Liver (tissue), 7 donors: ENCODE measurements at regions not wholly inside any gene's neighbourhood (a gene's known extent, or its start where the extent isn't known, plus 50 kb on each side); places are given as distances from the start of the nearest gene placed in this dataset.

ENCODE experiments used
- DNase-seq: peaks from one replicate; pipeline ENCODE4 v3.0.0-alpha.2; 2017; ENCODE audit warnings: low spot score
- H3K27ac ChIP-seq, 2 donors: one replicate each; pipeline ENCODE4 v1.7.0; 2013; ENCODE audit warnings: inconsistent platforms in 2 of 2, low read length in 2 of 2, control low read depth in 1 of 2, low read depth in 1 of 2, mild to moderate bottlenecking in 1 of 2
- H3K27me3 ChIP-seq, 4 donors: one replicate each; pipeline versions ENCODE4 v1.6.1 to v1.7.0; 2013; ENCODE audit warnings: low read length in 3 of 4, inconsistent platforms in 1 of 4, mild to moderate bottlenecking in 1 of 4, moderate library complexity in 1 of 4; ENCODE audit not compliant: control insufficient read depth in 4 of 4, insufficient read depth in 4 of 4
- H3K36me3 ChIP-seq, 4 donors: one replicate each; pipeline versions ENCODE4 v1.6.1 to v1.7.0; 2013; ENCODE audit warnings: low read length in 3 of 4, mild to moderate bottlenecking in 3 of 4, low read depth in 1 of 4, moderate library complexity in 1 of 4; ENCODE audit not compliant: control insufficient read depth in 4 of 4, insufficient read depth in 3 of 4
- H3K4me1 ChIP-seq, 4 donors: one replicate each; pipeline versions ENCODE4 v1.6.1 to v1.7.0; 2013; ENCODE audit warnings: low read length in 3 of 4, mild to moderate bottlenecking in 3 of 4, moderate library complexity in 1 of 4; ENCODE audit not compliant: control insufficient read depth in 4 of 4, insufficient read depth in 4 of 4
- H3K4me3 ChIP-seq, 3 donors: one replicate each; pipeline versions ENCODE4 v1.6.1 to v1.7.0; 2013; ENCODE audit warnings: low read length in 3 of 3, control low read depth in 1 of 3, low read depth in 1 of 3, mild to moderate bottlenecking in 1 of 3
- H3K9ac ChIP-seq, 2 donors: one replicate each; pipeline ENCODE4 v1.7.0; 2013; ENCODE audit warnings: low read length in 2 of 2, mild to moderate bottlenecking in 2 of 2, moderate library complexity in 2 of 2, control low read depth in 1 of 2, low read depth in 1 of 2
- H3K9me3 ChIP-seq, 4 donors: one replicate each; pipeline versions ENCODE4 v1.6.1 to v1.7.0; 2013; ENCODE audit warnings: low read length in 3 of 4; ENCODE audit not compliant: control insufficient read depth in 4 of 4
- FOXA1 ChIP-seq: IDR thresholded peaks from 2 replicates; pipeline ENCODE4 v1.6.1; 2016; ENCODE audit warnings: antibody characterized with exemption
- FOXA2 ChIP-seq: IDR thresholded peaks from 2 replicates; pipeline ENCODE4 v1.6.1; 2016; ENCODE audit warnings: antibody characterized with exemption
- GABPA ChIP-seq, 2 donors: IDR thresholded peaks in 1 of 2; conservative IDR thresholded peaks in 1 of 2; 2 replicates each; pipeline ENCODE4 v1.6.1; 2016; ENCODE audit warnings: antibody characterized with exemption in 2 of 2, mild to moderate bottlenecking in 1 of 2, moderate library complexity in 1 of 2
- HNF4A ChIP-seq, 2 donors: conservative IDR thresholded peaks; 2 replicates each; pipeline ENCODE4 v1.6.1; 2016; ENCODE audit warnings: antibody characterized with exemption in 2 of 2, mild to moderate bottlenecking in 2 of 2
- JUND ChIP-seq, 2 donors: IDR thresholded peaks; 2 replicates each; pipeline ENCODE4 v1.6.1; 2016; ENCODE audit warnings: antibody characterized with exemption in 2 of 2
- RAD21 ChIP-seq, 2 donors: IDR thresholded peaks; 2 replicates each; pipeline ENCODE4 v1.6.1; 2016; ENCODE audit warnings: antibody characterized with exemption in 2 of 2, mild to moderate bottlenecking in 2 of 2
- RXRA ChIP-seq, 2 donors: IDR thresholded peaks; 2 replicates each; pipeline ENCODE4 v1.6.1; 2017 to 2018; ENCODE audit warnings: antibody characterized with exemption in 2 of 2, mild to moderate bottlenecking in 1 of 2
- SP1 ChIP-seq: IDR thresholded peaks from 2 replicates; pipeline ENCODE4 v1.6.1; 2018; ENCODE audit warnings: antibody characterized with exemption, mild to moderate bottlenecking
- TAF1 ChIP-seq: conservative IDR thresholded peaks from 2 replicates; pipeline ENCODE4 v1.6.1; 2016; ENCODE audit warnings: antibody characterized with exemption, mild to moderate bottlenecking
- YY1 ChIP-seq: IDR thresholded peaks from 2 replicates; pipeline ENCODE4 v1.6.1; 2016; ENCODE audit warnings: antibody characterized with exemption, mild to moderate bottlenecking
- WGBS: extraction: QIAGEN DNeasy Blood & Tissue Kit; methylation state at CpG from one replicate; pipeline ENCODE4 v1.1.7; 2013; 5-methylcytosine and 5-hydroxymethylcytosine counted together
- TF ChIP-seq, protein P1 (sequence below): IDR thresholded peaks from 2 replicates; pipeline ENCODE4 v1.6.1; 2016; ENCODE audit warnings: antibody characterized with exemption, mild to moderate bottlenecking
- TF ChIP-seq, protein P2 (sequence below): IDR thresholded peaks from 2 replicates; pipeline ENCODE4 v1.6.1; 2016; ENCODE audit warnings: antibody characterized with exemption
- TF ChIP-seq, protein P3 (sequence below): IDR thresholded peaks from 2 replicates; pipeline ENCODE4 v1.6.1; 2016; ENCODE audit warnings: antibody characterized with exemption
- TF ChIP-seq, protein P4 (sequence below): IDR thresholded peaks from 2 replicates; pipeline ENCODE4 v1.6.1; 2016; ENCODE audit warnings: antibody characterized with exemption
- donor health status: healthy.
- donor health status: healthy.
- donor health status: healthy.
- donor health status: healthy.

GRCh38 chr2:5953525-5953924, 261.3 kb downstream of the SOX11 start:
- Histone ChIP-seq H3K27me3 (no peaks in the 10 kb centered on the region), H3K9me3 (peaks cover 0 to 3% (median 0%) of the 10 kb centered on the region in 4 donors), H3K27ac (no peak overlapping the region), H3K9ac (no peak overlapping the region), H3K36me3 (no peaks in the 10 kb centered on the region), H3K4me3 (no peak overlapping the region), H3K4me1 (no peaks in the 10 kb centered on the region)
- 72% methylated on average over 1 of the region's 1 CpG for WGBS
- DNase-seq = no peak
- no peak for TF ChIP-seq JUND (IDR thresholded peaks at IDR 0.05)
- TF ChIP-seq, protein P1, sequence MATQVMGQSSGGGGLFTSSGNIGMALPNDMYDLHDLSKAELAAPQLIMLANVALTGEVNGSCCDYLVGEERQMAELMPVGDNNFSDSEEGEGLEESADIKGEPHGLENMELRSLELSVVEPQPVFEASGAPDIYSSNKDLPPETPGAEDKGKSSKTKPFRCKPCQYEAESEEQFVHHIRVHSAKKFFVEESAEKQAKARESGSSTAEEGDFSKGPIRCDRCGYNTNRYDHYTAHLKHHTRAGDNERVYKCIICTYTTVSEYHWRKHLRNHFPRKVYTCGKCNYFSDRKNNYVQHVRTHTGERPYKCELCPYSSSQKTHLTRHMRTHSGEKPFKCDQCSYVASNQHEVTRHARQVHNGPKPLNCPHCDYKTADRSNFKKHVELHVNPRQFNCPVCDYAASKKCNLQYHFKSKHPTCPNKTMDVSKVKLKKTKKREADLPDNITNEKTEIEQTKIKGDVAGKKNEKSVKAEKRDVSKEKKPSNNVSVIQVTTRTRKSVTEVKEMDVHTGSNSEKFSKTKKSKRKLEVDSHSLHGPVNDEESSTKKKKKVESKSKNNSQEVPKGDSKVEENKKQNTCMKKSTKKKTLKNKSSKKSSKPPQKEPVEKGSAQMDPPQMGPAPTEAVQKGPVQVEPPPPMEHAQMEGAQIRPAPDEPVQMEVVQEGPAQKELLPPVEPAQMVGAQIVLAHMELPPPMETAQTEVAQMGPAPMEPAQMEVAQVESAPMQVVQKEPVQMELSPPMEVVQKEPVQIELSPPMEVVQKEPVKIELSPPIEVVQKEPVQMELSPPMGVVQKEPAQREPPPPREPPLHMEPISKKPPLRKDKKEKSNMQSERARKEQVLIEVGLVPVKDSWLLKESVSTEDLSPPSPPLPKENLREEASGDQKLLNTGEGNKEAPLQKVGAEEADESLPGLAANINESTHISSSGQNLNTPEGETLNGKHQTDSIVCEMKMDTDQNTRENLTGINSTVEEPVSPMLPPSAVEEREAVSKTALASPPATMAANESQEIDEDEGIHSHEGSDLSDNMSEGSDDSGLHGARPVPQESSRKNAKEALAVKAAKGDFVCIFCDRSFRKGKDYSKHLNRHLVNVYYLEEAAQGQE = no peak
- no peak for TF ChIP-seq HNF4A (conservative IDR thresholded peaks at IDR 0.05)
- no peak for TF ChIP-seq SP1
- no peak for TF ChIP-seq TAF1
- TF ChIP-seq, protein P2, sequence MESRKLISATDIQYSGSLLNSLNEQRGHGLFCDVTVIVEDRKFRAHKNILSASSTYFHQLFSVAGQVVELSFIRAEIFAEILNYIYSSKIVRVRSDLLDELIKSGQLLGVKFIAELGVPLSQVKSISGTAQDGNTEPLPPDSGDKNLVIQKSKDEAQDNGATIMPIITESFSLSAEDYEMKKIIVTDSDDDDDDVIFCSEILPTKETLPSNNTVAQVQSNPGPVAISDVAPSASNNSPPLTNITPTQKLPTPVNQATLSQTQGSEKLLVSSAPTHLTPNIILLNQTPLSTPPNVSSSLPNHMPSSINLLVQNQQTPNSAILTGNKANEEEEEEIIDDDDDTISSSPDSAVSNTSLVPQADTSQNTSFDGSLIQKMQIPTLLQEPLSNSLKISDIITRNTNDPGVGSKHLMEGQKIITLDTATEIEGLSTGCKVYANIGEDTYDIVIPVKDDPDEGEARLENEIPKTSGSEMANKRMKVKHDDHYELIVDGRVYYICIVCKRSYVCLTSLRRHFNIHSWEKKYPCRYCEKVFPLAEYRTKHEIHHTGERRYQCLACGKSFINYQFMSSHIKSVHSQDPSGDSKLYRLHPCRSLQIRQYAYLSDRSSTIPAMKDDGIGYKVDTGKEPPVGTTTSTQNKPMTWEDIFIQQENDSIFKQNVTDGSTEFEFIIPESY = no peak

GRCh38 chr2:5954509-5954908, 262.3 kb downstream of the SOX11 start:
- no peak overlapping the region for H3K9ac ChIP-seq
- TF ChIP-seq FOXA1 (no peak), YY1 (no peak), JUND (IDR thresholded peaks at IDR 0.05) (no peak), FOXA2 (no peak), GABPA (IDR thresholded peaks at IDR 0.05 in 1 of 2, conservative IDR thresholded peaks at IDR 0.05 in 1 of 2) (no peak), RAD21 (IDR thresholded peaks at IDR 0.05) (no peak), HNF4A (conservative IDR thresholded peaks at IDR 0.05) (no peak), RXRA (IDR thresholded peaks at IDR 0.05) (no peak), SP1 (no peak)
- TF ChIP-seq, protein P1 = no peak
- TF ChIP-seq, protein P2 = no peak
- TF ChIP-seq, protein P3, sequence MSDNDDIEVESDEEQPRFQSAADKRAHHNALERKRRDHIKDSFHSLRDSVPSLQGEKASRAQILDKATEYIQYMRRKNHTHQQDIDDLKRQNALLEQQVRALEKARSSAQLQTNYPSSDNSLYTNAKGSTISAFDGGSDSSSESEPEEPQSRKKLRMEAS = no peak
- TF ChIP-seq, protein P4, sequence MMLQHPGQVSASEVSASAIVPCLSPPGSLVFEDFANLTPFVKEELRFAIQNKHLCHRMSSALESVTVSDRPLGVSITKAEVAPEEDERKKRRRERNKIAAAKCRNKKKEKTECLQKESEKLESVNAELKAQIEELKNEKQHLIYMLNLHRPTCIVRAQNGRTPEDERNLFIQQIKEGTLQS = no peak
- DNase-seq = no peak
- no peaks in the 10 kb centered on the region for H3K4me1 ChIP-seq
- WGBS = 63% methylated on average over 5 of the region's 5 CpGs
- H3K27me3 ChIP-seq = no peaks in the 10 kb centered on the region
- H3K9me3 ChIP-seq = peaks cover 0 to 3% (median 0%) of the 10 kb centered on the region in 4 donors
- H3K36me3 ChIP-seq = no peaks in the 10 kb centered on the region
- H3K27ac ChIP-seq = no peak overlapping the region
- no peak overlapping the region for H3K4me3 ChIP-seq
